GM18858 (cell line): ENCODE measurements at regions not wholly inside any gene's neighbourhood (a gene's known extent, or its start where the extent isn't known, plus 50 kb on each side); places are given as distances from the start of the nearest gene placed in this dataset.
"Not testable (repeated sequence)": the region's sequence is repeated elsewhere in the genome, so short reads cannot be mapped to it uniquely, and the experiment has no call there.

Experiments used
- ATAC-seq: cut with Tn5 transposase; IDR thresholded peaks from one replicate; pipeline ENCODE4 v1.9.1; 2021; ENCODE audit not compliant: unreplicated experiment

- ATAC-seq = no peak
These were observed 73.2 kb upstream of the RPL38 start for GRCh38 chr17:74130276-74130675.

GRCh38 chr17:74130841-74131240, 72.6 kb upstream of the RPL38 start:
- no peak for ATAC-seq

GRCh38 chr17:74132354-74132753, 71.1 kb upstream of the RPL38 start:
- ATAC-seq = no peak

GRCh38 chr17:74133740-74134139, 69.7 kb upstream of the RPL38 start:
- ATAC-seq = no peak

GRCh38 chr17:74134234-74134633, 69.2 kb upstream of the RPL38 start:
- ATAC-seq = not testable (repeated sequence)

GRCh38 chr17:74134991-74135390, 68.5 kb upstream of the RPL38 start:
- no peak for ATAC-seq

- ATAC-seq = no peak
These were observed 67.9 kb upstream of the RPL38 start for GRCh38 chr17:74135391-74136167.

- ATAC-seq = no peak
These were observed 66.1 kb upstream of the RPL38 start for GRCh38 chr17:74137416-74137815.

- ATAC-seq = no peak
These were observed 64.4 kb upstream of the RPL38 start for GRCh38 chr17:74139120-74139519.

GRCh38 chr17:74140282-74140681, 63.2 kb upstream of the RPL38 start:
- no peak for ATAC-seq

- no peak for ATAC-seq
These were observed 61.9 kb upstream of the RPL38 start for GRCh38 chr17:74141612-74142011.

GRCh38 chr17:74143318-74143717, 60.2 kb upstream of the RPL38 start:
- not testable (repeated sequence) for ATAC-seq

- ATAC-seq = no peak
These were observed 57.7 kb upstream of the RPL38 start for GRCh38 chr17:74145756-74146155.

GRCh38 chr17:74146196-74146595, 57.3 kb upstream of the RPL38 start:
- no peak for ATAC-seq

GRCh38 chr17:74147056-74147835, 56.2 kb upstream of the RPL38 start:
- ATAC-seq = no peak

- ATAC-seq = no peak
These were observed 55.5 kb upstream of the RPL38 start for GRCh38 chr17:74147966-74148365.

- ATAC-seq = no peak
These were observed 55.0 kb upstream of the RPL38 start for GRCh38 chr17:74148446-74148845.

- no peak for ATAC-seq
These were observed 54.4 kb upstream of the RPL38 start for GRCh38 chr17:74148901-74149596.

- ATAC-seq = no peak
These were observed 53.7 kb upstream of the RPL38 start for GRCh38 chr17:74149597-74150427.

- no peak for ATAC-seq
These were observed 53.0 kb upstream of the RPL38 start for GRCh38 chr17:74150428-74151025.
